Limb (tissue), 2 donors: ENCODE measurements at regions not wholly inside any gene's neighbourhood (a gene's known extent, or its start where the extent isn't known, plus 50 kb on each side); places are given as distances from the start of the nearest gene placed in this dataset.

ENCODE experiments used
- DNase-seq, 2 donors: peaks; one replicate each; pipeline ENCODE4 v3.0.0-alpha.2; 2016; ENCODE audit errors: extremely low spot score in 2 of 2

- DNase-seq = no peak
Observed at GRCh38 chr20:12022126-12022525, 104.4 kb downstream of the BTBD3 start.

GRCh38 chr20:12023194-12023795, 105.6 kb downstream of the BTBD3 start:
- no peak for DNase-seq

GRCh38 chr20:12028771-12029170, 111.1 kb downstream of the BTBD3 start:
- no peak for DNase-seq

- no peak for DNase-seq
Observed at GRCh38 chr20:12030470-12030869, 112.8 kb downstream of the BTBD3 start.

GRCh38 chr20:12036142-12036541, 118.4 kb downstream of the BTBD3 start:
- no peak for DNase-seq

GRCh38 chr20:12037521-12037920, 119.8 kb downstream of the BTBD3 start:
- DNase-seq = no peak

- DNase-seq = no peak
Observed at GRCh38 chr20:12040261-12040660, 122.6 kb downstream of the BTBD3 start.

GRCh38 chr20:12044969-12045368, 127.3 kb downstream of the BTBD3 start:
- no peak for DNase-seq

- no peak for DNase-seq
Observed at GRCh38 chr20:12047838-12048432, 130.2 kb downstream of the BTBD3 start.

GRCh38 chr20:12049125-12049524, 131.4 kb downstream of the BTBD3 start:
- no peak for DNase-seq

- DNase-seq = no peak
Observed at GRCh38 chr20:12051206-12052163, 133.8 kb downstream of the BTBD3 start.

- DNase-seq = no peak
Observed at GRCh38 chr20:12053353-12053752, 135.7 kb downstream of the BTBD3 start.

GRCh38 chr20:12054556-12054955, 136.9 kb downstream of the BTBD3 start:
- DNase-seq = no peak

- DNase-seq = no peak
Observed at GRCh38 chr20:12055161-12055560, 137.5 kb downstream of the BTBD3 start.

- DNase-seq = no peak
Observed at GRCh38 chr20:12056839-12057238, 139.1 kb downstream of the BTBD3 start.

GRCh38 chr20:12057778-12058177, 140.1 kb downstream of the BTBD3 start:
- no peak for DNase-seq

- DNase-seq = no peak
Observed at GRCh38 chr20:12058216-12058615, 140.5 kb downstream of the BTBD3 start.

- no peak for DNase-seq
Observed at GRCh38 chr20:12061466-12061865, 143.8 kb downstream of the BTBD3 start.

GRCh38 chr20:12063106-12063684, 145.5 kb downstream of the BTBD3 start:
- no peak for DNase-seq

GRCh38 chr20:12064540-12064939, 146.8 kb downstream of the BTBD3 start:
- DNase-seq = no peak

GRCh38 chr20:12067686-12068085, 150.0 kb downstream of the BTBD3 start:
- DNase-seq = no peak

- DNase-seq = no peak
Observed at GRCh38 chr20:12068121-12068520, 150.4 kb downstream of the BTBD3 start.
